GM18870 (cell line): ENCODE measurements at regions not wholly inside any gene's neighbourhood (a gene's known extent, or its start where the extent isn't known, plus 50 kb on each side); places are given as distances from the start of the nearest gene placed in this dataset.

Source experiments
- ATAC-seq: cut with Tn5 transposase; IDR thresholded peaks from one replicate; pipeline ENCODE4 v1.9.1; 2021; ENCODE audit warnings: moderate library complexity; ENCODE audit not compliant: unreplicated experiment

DNA sequence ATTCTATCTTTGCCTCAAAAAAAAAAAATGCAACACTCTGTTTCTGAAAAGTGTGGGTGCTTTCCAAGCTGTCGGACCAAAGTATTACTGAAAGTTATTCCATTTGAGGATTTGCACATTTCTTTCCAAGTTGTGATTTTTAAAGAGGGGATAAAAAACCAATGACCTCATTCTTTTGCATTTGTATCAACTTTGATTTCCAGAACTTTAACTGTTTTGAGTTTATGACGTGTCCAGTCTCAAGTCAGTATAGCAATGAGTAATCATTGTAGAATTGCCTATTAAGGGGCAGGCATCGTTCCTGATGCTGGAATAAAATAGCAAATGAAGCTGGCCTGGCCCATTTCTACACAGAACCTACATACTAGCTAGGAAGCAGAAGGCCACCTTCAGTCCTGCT is 229.6 kb upstream of the RBFOX1 start:
- ATAC-seq: no peak

DNA sequence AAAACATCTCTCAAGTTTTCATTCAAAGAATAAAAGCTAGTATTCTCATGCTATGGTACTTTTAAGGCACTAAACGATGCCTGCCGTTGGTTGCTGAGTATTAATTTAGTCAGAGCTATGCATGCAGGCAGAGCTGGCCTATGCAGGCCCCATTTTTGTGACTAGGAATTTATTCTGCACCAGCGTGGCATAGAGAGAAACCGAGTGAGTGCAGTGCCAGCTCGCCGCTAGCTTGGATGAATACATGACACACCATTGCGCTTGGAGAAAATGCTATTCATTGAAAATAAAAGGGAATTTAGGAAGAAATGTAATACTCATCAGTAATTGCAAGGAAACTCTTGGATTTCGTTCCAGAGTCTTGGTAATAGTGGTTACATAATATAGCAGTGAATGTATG is 231.6 kb upstream of the RBFOX1 start:
- ATAC-seq: no peak

DNA sequence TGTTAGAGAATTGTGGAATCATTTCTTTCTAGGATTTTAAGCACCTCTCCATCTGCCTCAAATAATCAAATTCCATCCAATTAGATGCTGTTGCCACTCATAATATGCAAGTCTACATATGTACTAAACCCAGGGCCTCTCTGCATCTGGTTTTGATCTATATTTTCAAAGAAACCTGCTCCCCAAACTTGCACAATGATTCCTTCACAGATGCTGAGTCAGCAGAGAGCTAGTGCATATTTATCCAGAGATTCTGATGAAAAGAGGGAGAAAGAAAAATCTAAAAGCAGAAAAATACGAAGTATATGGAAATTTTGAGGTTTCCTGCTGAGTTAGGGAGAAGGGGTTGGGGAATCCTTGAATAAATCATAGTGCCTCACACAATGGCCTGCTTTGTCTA is 235.1 kb upstream of the RBFOX1 start:
- ATAC-seq: no peak

DNA sequence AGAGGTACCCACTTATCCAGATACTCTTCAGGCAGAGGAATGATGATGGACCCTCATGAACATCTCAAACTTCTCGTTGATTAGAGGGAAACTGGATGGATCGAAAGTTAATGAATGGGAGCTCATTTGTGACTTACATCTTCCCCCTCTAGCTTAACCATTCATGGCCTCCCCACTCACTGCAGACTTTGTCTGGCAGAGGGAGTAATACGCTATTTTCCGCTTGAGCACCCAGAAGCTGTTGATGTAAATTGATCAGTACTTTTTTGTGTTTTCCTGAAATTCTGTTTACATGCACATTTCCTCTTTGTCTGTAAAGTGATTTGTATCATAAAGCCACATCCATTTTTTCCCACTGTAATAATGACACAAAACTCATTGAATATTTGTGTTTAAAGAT is 239.1 kb upstream of the RBFOX1 start:
- ATAC-seq: no peak

DNA sequence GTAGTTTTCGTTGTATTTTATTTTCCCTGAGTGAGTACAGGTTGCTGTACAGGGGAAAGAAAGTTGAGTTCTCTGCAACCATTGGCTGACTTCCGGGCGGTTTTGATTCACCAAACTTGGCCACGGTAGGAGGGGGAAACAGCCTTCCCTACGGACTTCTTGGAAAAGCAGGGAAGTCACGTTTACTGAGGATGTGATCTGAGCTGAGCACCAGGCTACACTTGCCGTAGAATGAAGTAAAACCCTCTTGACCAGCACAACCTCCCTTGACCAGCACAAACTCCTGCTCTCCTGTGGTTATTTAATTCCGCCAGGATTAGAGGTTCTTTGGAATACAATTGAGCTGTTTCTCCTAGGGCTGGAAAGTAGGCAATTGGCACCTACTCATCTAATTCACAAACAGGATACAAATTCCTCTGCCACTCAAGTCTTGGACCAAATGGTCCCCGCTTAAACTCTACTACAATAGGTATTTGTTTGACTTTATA is 242.0 kb upstream of the RBFOX1 start:
- ATAC-seq: no peak

DNA sequence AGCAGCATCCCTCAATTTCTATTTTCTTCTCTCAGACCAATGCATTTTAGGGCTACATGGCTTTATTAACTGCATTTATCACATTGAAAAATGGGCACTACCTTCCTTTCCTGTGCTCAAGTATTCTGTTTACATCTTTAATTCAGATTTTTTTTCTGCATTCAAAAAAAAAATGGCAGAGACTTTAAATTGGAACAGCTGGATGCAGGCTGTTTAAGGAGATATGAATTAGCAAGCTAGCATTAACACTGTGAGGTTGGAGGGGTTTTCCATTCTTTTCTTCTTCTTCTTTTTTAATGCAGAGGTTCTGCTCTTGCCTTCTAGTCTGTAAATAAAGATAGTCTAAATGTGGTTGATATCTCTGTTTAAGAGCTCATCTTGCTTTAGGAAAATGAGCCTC is 242.9 kb upstream of the RBFOX1 start:
- no peak for ATAC-seq

DNA sequence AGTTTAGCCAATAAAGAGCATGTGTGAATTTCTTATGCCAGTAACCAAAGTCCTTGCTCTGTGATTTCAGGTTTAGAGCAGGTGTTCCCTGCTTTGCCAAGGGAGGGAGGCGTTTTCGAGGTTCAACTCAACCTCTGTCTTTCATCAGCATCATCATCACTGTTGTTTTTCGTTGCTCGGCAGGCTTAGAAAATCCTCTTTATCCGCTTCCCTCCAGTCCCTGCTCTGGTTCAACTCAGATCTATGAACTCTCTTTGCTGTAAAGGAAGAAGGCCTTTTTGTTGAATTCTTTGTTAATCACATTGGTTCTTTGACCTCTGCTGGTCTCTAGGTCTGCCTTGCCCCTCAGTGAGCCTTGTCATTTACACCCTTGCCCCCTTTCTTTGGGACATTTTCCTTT is 243.9 kb upstream of the RBFOX1 start:
- ATAC-seq: no peak

DNA sequence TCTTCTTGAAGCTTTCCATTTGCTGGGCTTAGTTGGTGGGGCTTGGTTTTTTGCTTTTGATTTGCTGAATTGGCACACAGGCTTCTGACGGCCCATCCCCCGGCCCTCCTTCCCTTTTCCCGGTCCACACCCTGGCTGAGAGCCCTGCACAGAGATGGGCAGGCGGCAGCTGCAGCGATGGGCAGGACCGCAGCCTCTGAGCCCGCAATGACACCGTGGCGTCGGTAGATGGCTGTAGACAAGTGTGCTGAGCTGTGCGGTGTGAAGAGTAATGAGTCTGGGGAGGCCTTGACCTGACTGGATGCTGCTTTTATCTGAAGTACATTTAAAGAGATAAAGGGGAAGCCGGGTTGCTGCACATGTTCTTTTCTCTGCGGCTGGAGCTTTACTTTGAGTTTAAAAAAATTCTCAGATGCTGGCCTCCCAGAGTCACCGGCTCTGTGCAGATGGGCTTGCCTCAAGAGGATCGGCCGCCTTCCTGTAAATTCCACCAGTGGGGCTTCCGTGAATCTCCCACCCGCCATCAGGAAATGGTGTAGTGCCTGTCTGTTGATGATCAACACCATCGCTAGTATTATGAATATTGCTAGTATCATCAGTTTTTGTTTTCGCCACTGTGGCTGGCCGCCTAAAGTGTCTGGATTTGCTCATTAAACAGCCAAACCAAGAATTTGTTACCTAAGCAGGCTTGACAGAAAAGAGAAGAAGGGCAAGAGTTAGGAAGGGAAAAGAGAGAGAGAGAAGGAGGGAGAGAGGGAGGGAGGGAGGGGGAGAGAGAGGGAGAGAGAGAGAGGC is 245.6 kb upstream of the RBFOX1 start:
- ATAC-seq: no peak

DNA sequence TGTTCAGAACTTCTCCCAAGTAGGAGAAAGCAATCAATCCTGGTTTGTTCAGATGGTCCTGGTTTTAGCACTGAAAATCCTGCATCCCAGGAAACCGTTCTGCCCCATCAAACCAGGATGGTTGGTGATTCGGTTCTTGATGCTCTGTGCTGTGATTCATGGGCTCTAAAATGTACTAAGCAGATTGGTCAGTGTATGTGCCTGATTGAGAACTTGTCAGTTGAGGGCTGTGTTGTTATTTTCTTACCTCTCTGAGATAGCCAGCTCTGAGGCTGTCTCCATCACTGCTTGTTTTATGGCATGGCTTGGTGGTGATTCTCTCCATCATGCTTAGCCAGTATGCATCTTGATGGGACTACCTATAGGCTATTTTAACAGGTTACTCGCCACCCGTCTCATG is 246.9 kb upstream of the RBFOX1 start:
- no peak for ATAC-seq

DNA sequence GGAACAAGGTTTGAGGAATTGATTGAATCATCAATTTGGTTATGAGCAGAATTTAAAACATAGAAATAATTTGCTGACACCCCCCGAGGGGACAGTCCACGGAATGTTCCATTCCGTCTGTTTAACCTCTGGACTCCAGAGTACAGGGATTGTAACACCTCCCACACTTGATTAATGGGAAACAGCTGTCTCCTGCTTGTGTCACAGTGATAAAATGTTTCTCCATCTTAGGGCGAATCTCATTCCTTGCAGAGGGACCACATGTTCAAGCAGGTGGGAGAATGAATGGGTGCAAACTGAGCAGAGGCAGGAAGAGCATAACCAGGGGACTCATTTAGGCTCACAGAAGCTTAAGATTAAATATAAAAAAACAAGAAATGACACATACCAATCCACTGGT is 249.5 kb upstream of the RBFOX1 start:
- no peak for ATAC-seq

DNA sequence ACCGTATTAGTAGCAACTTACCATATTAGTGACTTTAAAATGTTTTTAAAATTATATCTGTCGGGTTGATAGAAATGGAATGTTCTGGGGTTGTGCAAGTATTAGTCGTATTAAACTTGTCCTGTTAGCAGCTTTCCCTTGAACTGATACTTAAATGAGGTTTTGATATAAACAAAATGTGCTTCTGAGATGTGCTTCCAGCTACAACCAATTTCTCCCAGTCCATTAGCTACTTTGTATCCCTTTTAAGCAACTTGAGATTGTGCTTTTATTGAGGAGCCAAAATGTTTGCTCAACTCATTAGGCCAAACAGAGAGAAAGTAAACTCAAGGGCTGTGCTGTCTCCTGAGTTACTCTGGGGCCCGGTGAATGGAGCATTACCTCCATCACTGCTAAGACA is 255.0 kb upstream of the RBFOX1 start:
- ATAC-seq: no peak

DNA sequence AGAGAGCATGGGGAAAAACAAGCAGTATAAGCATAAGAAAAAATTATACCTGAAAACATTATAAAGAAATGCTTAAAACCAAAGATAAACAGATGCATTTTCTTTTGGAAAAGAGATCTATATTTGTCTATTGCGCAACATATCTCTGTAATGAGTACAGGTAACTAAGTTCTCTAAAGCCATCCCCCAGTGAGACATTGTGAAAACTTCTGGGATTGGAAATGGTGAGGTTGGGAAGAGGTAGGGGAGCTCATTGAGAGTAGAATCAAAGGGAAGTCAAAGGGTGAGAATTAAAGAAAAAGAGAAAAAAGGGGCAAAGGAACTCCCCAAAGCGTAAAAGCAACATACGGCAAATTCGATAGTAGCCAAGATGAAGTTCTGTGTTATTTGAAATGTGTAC is 257.9 kb upstream of the RBFOX1 start:
- no peak for ATAC-seq

DNA sequence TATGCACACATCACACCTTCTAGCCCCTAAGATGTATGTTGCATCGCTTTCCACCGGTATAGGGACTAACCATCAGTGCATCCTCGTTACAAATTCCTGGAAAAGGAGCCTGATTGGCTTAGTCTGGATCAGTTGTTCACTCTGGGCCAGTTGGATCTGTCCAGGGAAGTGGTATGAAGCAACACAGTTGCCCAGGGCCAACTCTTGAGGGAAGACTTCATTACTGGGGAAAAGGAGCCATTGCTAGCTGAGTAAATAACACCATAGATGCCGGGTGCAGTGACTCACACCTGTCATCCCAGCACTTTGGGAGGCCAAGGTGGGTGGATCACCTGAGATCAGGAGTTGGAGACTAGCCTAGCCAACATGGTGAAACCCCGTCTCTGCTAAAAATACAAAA is 275.2 kb upstream of the RBFOX1 start:
- no peak for ATAC-seq

DNA sequence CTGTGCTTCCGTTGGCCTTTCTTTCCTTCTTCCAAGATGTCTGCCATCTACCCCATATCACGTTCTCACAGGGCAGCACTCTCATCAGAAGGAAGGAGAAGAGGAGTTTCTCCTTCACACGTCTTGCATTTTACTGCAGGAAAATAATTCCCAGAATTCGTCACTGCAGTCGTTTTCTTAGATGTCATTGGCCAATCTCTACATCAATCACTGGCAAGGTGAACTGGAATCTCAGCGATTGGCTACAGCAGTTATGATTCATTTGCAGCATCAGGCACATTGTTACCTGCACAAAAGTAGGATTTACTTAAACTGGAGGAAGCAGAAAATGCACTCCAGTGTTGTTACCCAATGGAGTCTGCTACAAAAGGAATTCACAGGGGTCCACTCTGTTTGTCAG is 277.2 kb upstream of the RBFOX1 start:
- ATAC-seq: no peak

DNA sequence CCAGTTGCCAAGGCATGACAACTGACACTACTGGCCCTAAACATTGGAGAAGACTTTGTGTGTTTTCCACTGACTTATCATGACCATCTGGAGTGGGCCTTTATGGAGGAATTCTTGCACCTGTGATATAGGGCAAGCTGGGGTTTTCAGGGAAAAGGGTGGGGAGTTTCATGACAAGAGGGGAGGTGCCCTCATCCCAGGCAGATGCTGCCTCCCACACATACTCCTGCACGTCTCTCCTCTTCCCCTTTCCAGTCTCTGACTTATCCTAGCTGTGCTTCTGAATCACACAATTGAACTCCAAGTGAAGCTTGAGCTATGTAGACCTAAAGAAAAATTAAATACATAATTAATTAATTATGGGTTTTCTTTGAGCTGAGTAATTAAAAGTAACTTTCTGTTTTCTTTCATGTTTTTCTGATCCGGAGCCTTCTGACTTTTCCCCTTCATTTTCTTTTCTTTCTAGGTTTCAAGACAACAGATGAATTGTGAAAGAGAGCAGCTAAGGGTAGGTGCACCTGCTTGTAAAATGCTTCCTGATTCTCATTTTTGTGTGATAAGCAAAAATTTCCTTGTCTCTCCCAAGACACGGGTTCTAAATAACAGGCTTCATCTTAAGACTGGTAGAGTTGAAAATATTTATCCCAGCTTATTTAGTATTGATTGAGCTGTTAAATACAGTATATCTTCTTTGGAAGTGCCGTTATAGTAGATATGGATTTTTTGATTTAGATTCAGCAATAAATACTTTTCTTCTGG is 280.9 kb upstream of the RBFOX1 start:
- ATAC-seq: no peak

DNA sequence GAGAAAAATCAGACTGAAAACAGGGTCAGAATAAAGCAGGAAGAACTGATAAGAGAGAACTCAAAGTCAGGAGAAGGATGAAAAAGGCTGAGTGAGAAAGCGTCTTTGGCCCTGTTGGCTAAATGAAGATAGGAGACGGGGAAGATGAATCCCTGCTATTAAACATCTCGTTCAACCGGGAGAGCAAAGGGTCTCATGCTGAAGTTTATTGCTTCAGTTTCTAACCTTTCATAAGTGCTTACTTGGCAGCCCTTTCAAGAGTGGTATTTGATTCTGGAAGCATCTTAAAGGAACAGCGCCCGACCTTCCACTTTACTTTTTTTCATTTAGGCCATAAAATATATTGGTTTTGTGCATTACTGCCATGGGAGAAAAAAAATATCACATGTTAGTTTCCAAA is 288.3 kb upstream of the RBFOX1 start:
- no peak for ATAC-seq

DNA sequence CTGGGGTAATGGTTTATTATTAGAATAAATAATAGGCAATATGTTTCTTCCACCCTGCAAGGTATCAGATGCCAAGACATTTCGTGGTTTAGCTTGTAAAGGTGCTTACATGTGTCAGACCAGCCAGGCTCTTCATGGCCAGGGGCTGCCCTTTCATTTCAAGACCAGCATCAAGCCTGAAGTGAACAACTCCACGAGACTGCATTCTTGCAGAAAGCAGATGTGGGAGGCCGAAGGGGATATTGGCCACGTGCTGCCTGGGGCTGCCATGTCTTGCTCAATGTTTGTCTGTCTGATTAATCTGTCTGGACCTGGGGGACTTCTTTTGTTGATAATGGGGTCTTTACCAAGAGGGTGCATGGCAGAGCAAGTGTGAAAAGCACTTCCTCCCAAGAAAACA is 294.2 kb upstream of the RBFOX1 start:
- ATAC-seq: no peak

DNA sequence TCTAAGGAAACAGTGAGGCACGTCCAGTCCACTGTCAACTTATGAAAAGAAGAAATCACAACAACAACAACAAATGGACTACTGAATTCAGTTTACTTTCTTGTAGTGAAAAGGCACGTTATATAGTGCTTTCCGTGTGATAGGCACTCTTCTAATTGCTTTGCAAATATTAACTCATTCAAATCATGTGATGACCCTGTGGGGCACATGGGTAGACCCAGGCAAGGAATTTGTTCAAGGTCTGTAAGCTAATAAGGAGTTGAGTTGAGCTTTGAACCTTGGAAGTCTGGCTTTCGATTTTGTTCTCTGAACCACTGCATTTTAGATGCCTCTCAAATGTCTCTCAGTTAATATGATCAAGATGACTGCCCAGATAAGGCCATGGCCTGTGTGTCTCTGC is 295.1 kb upstream of the RBFOX1 start:
- no peak for ATAC-seq

DNA sequence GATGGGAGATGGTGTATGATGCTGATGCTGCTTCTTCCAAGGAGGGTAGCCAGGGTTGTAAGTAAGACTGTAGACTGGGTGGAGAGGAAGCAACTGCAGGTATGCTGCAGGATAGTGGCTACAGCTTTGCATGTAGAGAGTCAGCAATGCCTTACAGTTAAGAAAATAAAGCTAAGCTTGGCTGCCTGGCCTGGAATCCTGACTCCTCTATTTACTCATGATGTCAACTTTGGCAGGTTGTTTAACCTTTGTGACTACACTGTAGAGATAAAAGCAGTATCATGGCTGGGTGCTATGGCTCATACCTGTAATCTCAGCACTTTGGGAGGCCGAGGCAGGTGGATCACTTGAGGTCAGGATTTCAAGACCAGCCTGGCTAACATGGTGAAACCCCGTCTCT is 301.6 kb upstream of the RBFOX1 start:
- ATAC-seq: no peak

DNA sequence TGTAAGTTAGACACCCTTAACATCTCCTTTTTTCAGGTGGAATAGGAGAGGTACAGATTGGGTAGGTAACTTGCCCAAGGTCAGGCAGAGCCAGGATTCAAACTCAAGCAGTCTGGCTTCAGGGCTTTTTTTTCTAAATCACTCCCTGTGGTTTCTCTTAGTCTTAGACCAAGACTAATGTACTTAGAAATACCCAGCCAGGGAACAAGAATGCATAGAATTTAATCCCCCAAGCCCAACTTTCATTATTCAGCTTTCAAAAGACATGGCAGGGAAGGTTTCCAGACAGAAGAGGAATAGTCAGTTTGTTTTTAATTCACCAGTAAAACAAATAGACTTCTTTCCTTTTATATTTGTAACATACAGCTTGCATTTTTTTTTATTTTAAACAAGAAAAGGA is 305.2 kb upstream of the RBFOX1 start:
- ATAC-seq: no peak

DNA sequence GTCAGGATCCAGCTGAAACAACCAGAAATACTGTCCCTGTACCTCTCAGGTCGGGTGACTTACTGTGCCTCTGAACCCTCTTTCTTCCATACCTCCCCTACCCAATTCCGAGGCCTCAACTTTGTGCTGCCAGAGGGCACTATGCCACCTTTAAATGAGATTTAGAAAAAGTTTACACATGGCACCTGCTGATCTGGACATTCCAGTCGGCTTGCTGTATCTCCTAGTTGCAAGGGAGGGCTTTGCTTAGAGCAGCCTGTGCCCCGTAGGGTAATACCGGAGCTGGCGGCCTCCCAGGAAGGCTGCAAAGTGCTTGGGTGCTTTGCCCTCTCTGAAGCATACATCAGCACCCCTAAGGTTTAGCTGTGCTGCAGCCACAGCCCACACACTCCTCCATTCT is 306.0 kb upstream of the RBFOX1 start:
- no peak for ATAC-seq

DNA sequence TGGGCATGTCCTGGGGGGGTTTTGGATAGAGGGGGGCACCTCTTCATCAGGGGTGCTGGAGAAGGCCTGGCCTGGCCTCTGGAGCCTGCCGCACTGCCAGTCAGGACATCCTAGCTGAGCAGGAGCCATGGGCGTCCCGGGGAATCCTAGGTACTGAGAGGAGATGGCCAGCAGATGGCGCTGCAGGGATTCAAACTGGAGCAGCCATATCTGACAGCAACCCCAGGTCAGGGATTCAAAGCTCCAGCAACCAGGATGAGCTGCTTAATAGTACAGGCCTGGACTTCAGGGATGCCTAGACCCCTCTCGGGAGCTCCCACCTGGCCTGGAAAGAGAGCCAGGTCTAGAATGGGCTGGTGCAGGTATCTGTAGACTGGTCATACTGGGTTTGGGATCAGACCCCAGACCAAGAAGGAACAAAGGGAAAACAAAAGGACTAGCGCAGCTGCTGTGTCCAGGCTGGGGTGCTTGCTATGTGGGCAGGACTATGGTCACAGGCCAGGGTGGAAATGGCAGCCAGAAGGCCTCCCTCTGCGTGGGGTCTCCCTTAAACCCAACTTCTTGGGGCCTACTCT is 306.9 kb upstream of the RBFOX1 start:
- no peak for ATAC-seq
